GM06990 (cell line): ENCODE measurements at regions not wholly inside any gene's neighbourhood (a gene's known extent, or its start where the extent isn't known, plus 50 kb on each side); places are given as distances from the start of the nearest gene placed in this dataset.

Source experiments
- DNase-seq: peaks from one replicate; pipeline ENCODE4 v3.0.0-alpha.2; 2011; ENCODE audit not compliant: insufficient read length; ENCODE audit errors: extremely low read depth
- H3K27me3 ChIP-seq: replicated peaks from 2 replicates; pipeline ENCODE4 v1.6.0; 2011; ENCODE audit warnings: low read length; ENCODE audit not compliant: control insufficient read depth, insufficient read depth
- H3K36me3 ChIP-seq: 2 replicates; pipeline ENCODE4 v1.5.1; 2011; ENCODE audit warnings: low read length; ENCODE audit not compliant: control insufficient read depth, insufficient read depth
- H3K4me3 ChIP-seq: replicated peaks from 2 replicates; pipeline ENCODE4 v1.5.1; 2011; ENCODE audit warnings: low read depth, mild to moderate bottlenecking, control low read depth, low read length
- CTCF ChIP-seq: IDR thresholded peaks from 2 replicates; pipeline ENCODE4 v1.5.1; 2011; ENCODE audit warnings: low read length, control low read depth, mild to moderate bottlenecking, inconsistent platforms; ENCODE audit not compliant: insufficient read depth, poor library complexity, severe bottlenecking

- no peak for TF ChIP-seq CTCF
- H3K4me3 ChIP-seq, result no peak overlapping the region
- no peaks in the 10 kb centered on the region for H3K27me3 ChIP-seq
- no peak for DNase-seq
- no peaks in the 10 kb centered on the region for H3K36me3 ChIP-seq
These were observed 173.7 kb downstream of the SLC28A3 start for GRCh38 chr9:84166891-84167290.

- Histone ChIP-seq H3K27me3 (no peaks in the 10 kb centered on the region), H3K4me3 (no peak overlapping the region), H3K36me3 (no peaks in the 10 kb centered on the region)
- no peak for DNase-seq
- TF ChIP-seq CTCF, result no peak
These were observed 171.3 kb downstream of the SLC28A3 start for GRCh38 chr9:84169240-84169639.

- no peak for DNase-seq
- TF ChIP-seq CTCF, result no peak
- no peaks in the 10 kb centered on the region for H3K27me3 ChIP-seq
- no peaks in the 10 kb centered on the region for H3K36me3 ChIP-seq
- no peak overlapping the region for H3K4me3 ChIP-seq
These were observed 169.9 kb downstream of the SLC28A3 start for GRCh38 chr9:84170521-84171141.

GRCh38 chr9:84173961-84174360, 166.6 kb downstream of the SLC28A3 start:
- no peak overlapping the region for H3K4me3 ChIP-seq
- no peak for DNase-seq
- no peaks in the 10 kb centered on the region for H3K36me3 ChIP-seq
- TF ChIP-seq CTCF, result no peak
- no peaks in the 10 kb centered on the region for H3K27me3 ChIP-seq

- H3K27me3 ChIP-seq, result no peaks in the 10 kb centered on the region; the same call in 1 of the 2 replicates
- DNase-seq, result no peak
- H3K4me3 ChIP-seq, result no peak overlapping the region
- no peaks in the 10 kb centered on the region for H3K36me3 ChIP-seq
- TF ChIP-seq CTCF, result no peak
These were observed 166.1 kb downstream of the SLC28A3 start for GRCh38 chr9:84174486-84174885.

GRCh38 chr9:84177407-84177806, 163.2 kb downstream of the SLC28A3 start:
- Histone ChIP-seq H3K27me3 (peaks cover 2% of the 10 kb centered on the region), H3K4me3 (no peak overlapping the region), H3K36me3 (no peaks in the 10 kb centered on the region)
- DNase-seq, result no peak
- TF ChIP-seq CTCF, result no peak
